ENCODE measurements at regions not wholly inside any gene's neighbourhood (a gene's known extent, or its start where the extent isn't known, plus 50 kb on each side); places are given as distances from the start of the nearest gene placed in this dataset.
"Not testable (repeated sequence)": the region's sequence is repeated elsewhere in the genome, so short reads cannot be mapped to it uniquely, and the experiment has no call there.

DNA sequence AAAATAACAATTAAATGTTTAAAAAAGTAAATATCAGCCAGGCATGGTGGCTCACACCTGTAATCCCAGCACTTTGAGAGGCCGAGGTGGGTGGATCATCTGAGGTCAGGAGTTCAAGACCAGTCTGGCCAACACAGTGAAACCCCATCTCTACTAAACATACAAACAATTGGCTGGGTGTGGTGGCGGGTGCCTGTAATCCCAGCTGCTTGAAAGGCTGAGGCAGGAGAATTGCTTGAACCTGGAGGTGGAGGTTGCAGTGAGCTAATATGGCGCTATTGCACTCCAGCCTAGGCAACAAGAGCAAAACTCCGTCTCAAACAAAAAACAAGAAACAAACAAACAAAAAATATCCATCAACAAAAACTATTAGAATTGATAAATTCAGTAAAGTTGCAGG lies 77.5 kb downstream of the SNX5 start:
- Mint-ChIP-seq H3K9me3 (peaks cover 0 to 16% (median 3%) of the 10 kb centered on the region in 9 donors), H3K27me3 (peaks cover 5 to 44% (median 21%) of the 10 kb centered on the region in 5 donors), H3K36me3 (peaks cover 0 to 13% (median 6%) of the 10 kb centered on the region in 3 donors), H3K4me1 (peaks cover 3 to 12% (median 7%) of the 10 kb centered on the region in 4 donors)
- H3K4me3 Mint-ChIP-seq, POLR2A ChIA-PET, H3K27ac Mint-ChIP-seq, ATAC-seq, DNase-seq: not testable (repeated sequence)

DNA sequence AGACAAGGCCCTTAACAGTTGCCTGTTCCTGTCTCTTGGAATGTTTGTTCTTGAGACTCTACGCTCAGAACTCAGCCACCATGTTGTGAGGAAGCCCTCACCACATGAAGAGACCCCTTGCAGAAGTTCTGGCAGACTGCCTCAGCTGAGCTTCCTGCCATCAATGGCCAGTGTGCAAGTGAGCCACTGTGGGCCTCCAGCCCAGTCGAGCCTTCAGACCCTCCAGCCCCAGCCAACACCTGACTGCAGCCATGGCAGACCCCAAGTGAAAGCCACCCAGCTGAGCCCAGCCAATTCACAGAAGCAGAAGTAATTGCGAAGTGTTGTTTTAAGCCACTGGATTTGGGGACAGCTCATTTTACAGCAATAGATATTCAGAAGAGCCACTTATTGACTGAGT lies 78.3 kb downstream of the SNX5 start:
- peaks cover 5 to 41% (median 16%) of the 10 kb centered on the region in 5 donors for H3K27me3 Mint-ChIP-seq
- POLR2A ChIA-PET, result no interaction called here
- peaks cover 0 to 16% (median 3%) of the 10 kb centered on the region in 9 donors for H3K9me3 Mint-ChIP-seq
- H3K4me3 Mint-ChIP-seq, result no peak overlapping the region
- peaks cover 0 to 8% (median under 1%) of the 10 kb centered on the region in 4 donors for H3K4me1 Mint-ChIP-seq
- no peak overlapping the region for H3K27ac Mint-ChIP-seq
- DNase-seq (no peak), ATAC-seq (no peak)
- H3K36me3 Mint-ChIP-seq, result peaks cover 0 to 13% (median 6%) of the 10 kb centered on the region in 3 donors

DNA sequence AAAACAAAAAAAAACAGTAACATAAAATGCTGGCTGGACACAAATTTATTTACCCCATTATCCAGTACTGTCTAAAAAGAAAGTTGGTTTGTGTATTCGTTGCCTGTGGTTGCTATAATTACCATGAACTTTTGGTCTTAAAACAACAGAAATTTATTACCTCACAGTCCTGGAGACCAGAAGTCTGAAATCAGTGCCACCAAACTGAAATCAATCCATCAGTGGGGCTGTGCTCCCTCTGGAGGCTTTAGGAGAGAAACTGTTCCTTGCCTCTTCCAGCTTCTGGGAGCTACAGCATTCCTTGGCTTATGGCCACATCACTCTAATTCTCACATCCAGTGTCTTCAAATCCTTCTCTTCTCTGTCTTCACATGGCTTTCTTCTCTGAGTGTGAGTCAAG lies 79.4 kb downstream of the SNX5 start:
- Mint-ChIP-seq H3K27me3 (peaks cover 7 to 50% (median 19%) of the 10 kb centered on the region in 5 donors), H3K27ac (no peak overlapping the region), H3K4me1 (peaks cover 0 to 8% (median 0%) of the 10 kb centered on the region in 4 donors), H3K4me3 (no peak overlapping the region), H3K36me3 (peaks cover 0 to 13% (median 6%) of the 10 kb centered on the region in 3 donors), H3K9me3 (peaks cover 0 to 16% (median 3%) of the 10 kb centered on the region in 9 donors)
- POLR2A ChIA-PET, result no interaction called here
- ATAC-seq (no peak), DNase-seq (no peak)

DNA sequence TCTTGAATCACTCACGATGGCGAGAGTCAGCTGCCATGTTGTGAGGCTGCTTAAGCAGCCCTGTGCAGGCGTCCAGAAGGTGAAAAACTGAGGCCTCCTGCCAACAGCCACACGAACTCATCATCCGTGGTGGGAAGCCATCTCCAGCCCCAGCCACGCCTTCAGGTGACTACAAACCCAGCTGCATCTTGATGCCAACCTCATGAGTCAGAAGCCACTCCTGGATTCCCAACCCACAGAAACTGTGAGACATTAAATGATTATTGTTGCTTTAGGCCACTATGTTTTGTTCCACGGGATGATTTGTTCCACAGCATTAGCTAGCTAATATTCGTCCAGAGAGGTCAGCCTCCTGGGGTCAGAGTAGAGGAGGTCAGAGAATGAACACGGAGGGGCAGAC lies 80.5 kb downstream of the SNX5 start:
- no peak overlapping the region for H3K27ac Mint-ChIP-seq
- H3K9me3 Mint-ChIP-seq, result peaks cover 0 to 16% (median 3%) of the 10 kb centered on the region in 9 donors
- peaks cover 0 to 9% (median 0%) of the 10 kb centered on the region in 4 donors for H3K4me1 Mint-ChIP-seq
- DNase-seq (no peak), ATAC-seq (no peak)
- peaks cover 0 to 13% (median 6%) of the 10 kb centered on the region in 3 donors for H3K36me3 Mint-ChIP-seq
- peaks cover 7 to 52% (median 23%) of the 10 kb centered on the region in 5 donors for H3K27me3 Mint-ChIP-seq
- H3K4me3 Mint-ChIP-seq, result no peak overlapping the region
- POLR2A ChIA-PET, result no interaction called here

DNA sequence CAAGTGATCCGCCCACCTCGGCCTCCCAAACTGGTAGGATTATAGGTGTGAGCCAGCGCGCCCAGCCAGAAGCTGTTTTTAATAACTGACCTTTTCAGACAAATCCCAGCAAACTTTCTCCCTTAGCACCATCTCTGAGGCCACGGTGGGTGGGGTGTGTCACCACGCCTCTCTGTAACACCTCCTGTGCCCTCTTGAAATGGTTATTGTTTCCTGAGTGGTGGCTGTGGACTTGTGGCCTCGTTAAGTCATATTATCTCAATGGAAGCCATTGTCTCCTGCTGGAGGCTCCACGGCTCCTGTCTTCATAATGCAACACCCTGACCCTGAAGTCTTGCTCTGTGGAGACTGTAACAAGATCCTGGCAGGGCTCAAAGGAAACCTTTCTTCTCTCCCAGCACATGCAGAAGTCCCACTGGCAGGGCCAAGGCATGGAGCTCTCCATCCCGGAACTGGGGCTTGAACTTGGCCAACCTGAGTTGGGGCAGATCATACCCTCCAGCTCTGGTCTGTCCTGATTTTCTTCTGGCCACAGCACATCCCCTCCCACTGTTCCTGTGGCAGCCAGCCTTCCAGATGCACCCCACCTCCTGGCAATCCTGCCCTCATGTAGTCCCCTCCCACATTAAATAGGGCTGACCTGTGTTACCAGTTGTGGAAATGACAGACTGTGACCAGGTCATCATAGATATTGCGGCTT lies 81.1 kb downstream of the SNX5 start:
- Mint-ChIP-seq H3K4me1 (peaks cover 0 to 7% (median 0%) of the 10 kb centered on the region in 4 donors), H3K4me3 (no peak overlapping the region), H3K27ac (peak overlapping the region in 1 of 10 donors; percentile 31), H3K27me3 (peaks cover 7 to 52% (median 23%) of the 10 kb centered on the region in 5 donors), H3K36me3 (peaks cover 0 to 13% (median 6%) of the 10 kb centered on the region in 3 donors), H3K9me3 (peaks cover 0 to 16% (median 3%) of the 10 kb centered on the region in 9 donors)
- ATAC-seq (no peak), DNase-seq (no peak)
- POLR2A ChIA-PET, result no interaction called here

DNA sequence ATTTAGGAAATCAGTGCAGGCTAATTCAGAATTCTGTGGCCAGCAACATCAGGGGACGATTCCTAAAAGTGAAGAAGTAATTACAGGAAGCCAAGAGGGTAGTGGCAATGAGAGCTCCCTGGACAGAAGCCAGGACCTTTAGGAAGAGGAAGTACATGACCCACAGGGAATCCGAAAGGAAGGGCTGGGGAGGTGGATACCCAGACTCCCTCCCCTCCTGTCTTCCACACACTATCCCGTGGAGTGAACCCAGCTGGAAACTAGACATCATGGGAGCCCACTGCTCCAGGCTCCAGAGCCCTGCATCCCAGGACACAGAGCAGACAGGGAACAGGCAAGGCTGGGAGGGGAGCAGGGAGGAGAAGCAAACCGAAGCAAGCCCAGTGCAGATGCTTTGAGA lies 83.0 kb downstream of the SNX5 start:
- H3K36me3 Mint-ChIP-seq, result peaks cover 0 to 13% (median 5%) of the 10 kb centered on the region in 3 donors
- H3K9me3 Mint-ChIP-seq, result peaks cover 0 to 16% (median 3%) of the 10 kb centered on the region in 9 donors
- peaks cover 0 to 7% (median 0%) of the 10 kb centered on the region in 4 donors for H3K4me1 Mint-ChIP-seq
- DNase-seq, result no peak
- H3K4me3 Mint-ChIP-seq, result no peak overlapping the region
- no peak for ATAC-seq
- H3K27me3 Mint-ChIP-seq, result peaks cover 5 to 51% (median 23%) of the 10 kb centered on the region in 5 donors
- POLR2A ChIA-PET, result no interaction called here
- no peak overlapping the region for H3K27ac Mint-ChIP-seq

DNA sequence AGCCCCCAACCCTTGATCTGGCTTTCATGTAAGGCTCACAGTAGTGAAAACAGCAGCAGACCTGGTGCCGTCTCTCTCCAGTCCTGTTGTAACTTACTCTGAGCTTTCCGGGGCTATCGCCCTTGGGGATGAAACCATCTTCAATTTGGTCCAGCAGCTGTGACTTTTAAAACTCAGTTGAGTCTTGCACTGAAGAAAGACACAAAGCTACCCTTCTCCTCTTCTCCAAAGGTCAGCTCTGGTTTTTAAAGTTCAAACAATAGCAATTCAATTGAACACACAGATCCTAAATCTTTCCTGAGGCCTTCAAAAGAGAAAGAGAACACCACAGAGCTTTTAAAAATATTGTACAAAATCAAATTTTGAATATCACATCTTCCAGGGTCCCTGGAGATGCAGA lies 83.5 kb downstream of the SNX5 start:
- no peak overlapping the region for H3K4me3 Mint-ChIP-seq
- POLR2A ChIA-PET, result no interaction called here
- no peak for ATAC-seq
- H3K36me3 Mint-ChIP-seq, result peaks cover 0 to 9% (median 0%) of the 10 kb centered on the region in 3 donors
- peaks cover 5 to 47% (median 18%) of the 10 kb centered on the region in 5 donors for H3K27me3 Mint-ChIP-seq
- H3K9me3 Mint-ChIP-seq, result peaks cover 0 to 11% (median 1%) of the 10 kb centered on the region in 9 donors
- peaks cover 0 to 7% (median 0%) of the 10 kb centered on the region in 4 donors for H3K4me1 Mint-ChIP-seq
- DNase-seq, result no peak
- H3K27ac Mint-ChIP-seq, result no peak overlapping the region

DNA sequence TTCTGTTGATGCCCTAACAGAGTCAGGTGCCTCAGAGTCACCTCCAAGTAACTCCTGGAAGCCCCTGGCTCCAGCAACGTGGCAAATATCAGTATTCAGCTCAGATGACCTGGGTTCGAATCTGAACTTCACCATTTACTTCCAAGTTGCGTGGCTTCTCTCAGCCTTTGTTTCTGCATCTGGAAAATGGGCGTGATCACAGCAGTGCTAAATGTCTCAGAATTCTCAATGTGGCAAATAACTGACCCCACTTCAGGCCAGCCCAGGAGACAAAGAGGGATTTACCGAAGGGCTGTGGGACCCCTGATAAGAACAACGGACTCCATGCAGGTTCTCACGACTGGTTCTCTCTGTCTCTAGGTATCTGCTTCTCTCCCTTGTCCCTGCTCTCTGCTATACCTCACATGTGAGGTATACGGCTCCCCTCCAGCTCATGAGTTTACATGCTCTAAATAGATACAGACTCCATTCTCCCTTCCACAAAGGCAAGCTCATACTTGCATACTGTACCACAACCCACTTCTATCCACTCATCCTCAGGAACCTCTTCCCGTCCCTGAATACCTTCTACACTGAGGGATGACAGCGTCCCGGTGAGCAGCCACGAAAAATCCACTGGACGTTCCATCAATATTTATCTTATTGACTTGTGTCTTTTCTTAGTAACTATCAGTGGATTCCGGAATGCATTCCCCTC lies 84.1 kb downstream of the SNX5 start:
- peak overlapping the region in 1 of 10 donors; percentile 24 for H3K27ac Mint-ChIP-seq
- DNase-seq (no peak), ATAC-seq (no peak)
- peaks cover 0 to 7% (median 0%) of the 10 kb centered on the region in 4 donors for H3K4me1 Mint-ChIP-seq
- H3K4me3 Mint-ChIP-seq, result no peak overlapping the region
- peaks cover 1 to 40% (median 12%) of the 10 kb centered on the region in 5 donors for H3K27me3 Mint-ChIP-seq
- H3K36me3 Mint-ChIP-seq, result peaks cover 0 to 3% (median 0%) of the 10 kb centered on the region in 3 donors
- peaks cover 0 to 5% (median 0%) of the 10 kb centered on the region in 9 donors for H3K9me3 Mint-ChIP-seq
- POLR2A ChIA-PET, result no interaction called here

DNA sequence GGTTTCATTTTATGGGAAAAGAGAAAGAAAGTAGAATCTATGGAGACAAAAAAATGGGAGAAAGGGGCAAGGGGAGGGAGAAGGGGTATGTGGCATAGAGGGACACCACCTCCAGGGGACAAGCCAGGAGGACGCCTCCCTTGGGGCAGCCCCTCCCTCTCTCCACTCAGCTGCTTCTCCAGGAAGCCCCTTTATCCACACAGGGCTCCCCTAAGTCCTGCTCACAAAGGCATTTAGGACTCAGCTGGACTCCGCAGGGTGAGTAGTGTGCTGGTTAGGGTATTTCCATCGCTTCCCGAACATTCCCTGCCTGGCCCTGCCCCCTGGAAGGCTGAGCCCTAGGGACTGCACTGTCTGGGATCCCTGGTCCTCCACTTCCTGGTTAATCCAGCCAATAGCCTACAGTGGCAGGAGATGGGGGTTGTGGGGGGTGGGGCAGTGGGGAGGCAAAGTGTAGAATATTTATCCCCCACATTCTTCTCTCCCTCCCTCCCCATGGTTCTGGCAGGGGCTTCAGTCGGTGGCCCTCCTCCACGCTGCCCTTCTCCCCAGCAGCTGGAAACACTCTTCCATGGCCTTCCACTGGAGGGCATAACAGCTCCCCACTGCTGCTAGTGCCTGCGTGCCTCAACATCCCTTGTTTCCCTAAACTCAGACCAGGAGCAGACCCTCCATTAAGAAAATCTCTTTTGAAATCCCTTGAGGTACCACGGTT lies 84.8 kb downstream of the SNX5 start:
- Mint-ChIP-seq H3K27me3 (peaks cover 0 to 33% (median 10%) of the 10 kb centered on the region in 5 donors), H3K9me3 (no peaks in the 10 kb centered on the region), H3K27ac (peak overlapping the region in 1 of 10 donors; percentile 24), H3K4me3 (no peak overlapping the region), H3K4me1 (peaks cover 2 to 14% (median 2%) of the 10 kb centered on the region in 4 donors), H3K36me3 (no peaks in the 10 kb centered on the region)
- POLR2A ChIA-PET, result no interaction called here
- DNase-seq (no peak), ATAC-seq (no peak)

DNA sequence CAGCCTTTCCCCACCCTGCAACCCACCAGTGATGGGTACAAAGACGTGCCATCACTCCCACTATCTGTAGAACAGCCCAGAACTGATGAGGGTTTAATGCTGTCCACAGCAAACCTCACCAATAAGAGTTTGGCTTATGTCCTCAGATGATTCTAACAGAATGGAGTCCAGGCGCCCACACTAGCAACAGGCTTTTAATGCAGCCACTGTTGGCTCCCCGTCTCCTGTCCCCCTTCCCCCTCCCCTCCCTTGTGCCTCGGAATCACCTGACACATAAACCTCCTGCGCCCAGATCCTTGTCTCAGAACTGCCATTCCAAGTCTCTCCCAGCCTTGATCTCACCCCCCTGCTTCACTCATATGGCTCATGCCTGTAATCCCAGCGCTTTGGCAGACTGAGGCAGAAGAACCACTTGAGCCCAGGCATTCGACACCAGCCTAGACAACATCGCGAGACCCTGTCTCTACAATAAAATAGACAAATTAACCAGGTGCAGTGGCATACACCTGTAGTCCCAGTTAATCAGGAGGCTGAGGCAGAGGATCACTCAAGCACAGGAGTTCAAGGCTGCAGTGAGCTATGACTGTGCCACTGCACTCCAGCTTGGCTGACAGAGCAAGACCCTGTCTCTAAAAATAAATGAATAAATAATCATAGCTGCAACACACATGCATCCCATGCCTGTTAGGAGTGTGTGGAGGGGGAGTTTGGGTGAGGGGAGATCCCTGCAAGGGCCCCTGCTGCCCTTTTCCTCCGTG lies 85.6 kb downstream of the SNX5 start:
- peaks cover 4 to 20% (median 5%) of the 10 kb centered on the region in 4 donors for H3K4me1 Mint-ChIP-seq
- no peak overlapping the region for H3K4me3 Mint-ChIP-seq
- H3K36me3 Mint-ChIP-seq, result no peaks in the 10 kb centered on the region
- peaks cover 0 to 33% (median 13%) of the 10 kb centered on the region in 5 donors for H3K27me3 Mint-ChIP-seq
- no peak for DNase-seq
- peak overlapping the region in 1 of 10 donors; percentile 73 for H3K27ac Mint-ChIP-seq
- ATAC-seq, result no peak
- H3K9me3 Mint-ChIP-seq, result no peaks in the 10 kb centered on the region
- POLR2A ChIA-PET, result no interaction called here

DNA sequence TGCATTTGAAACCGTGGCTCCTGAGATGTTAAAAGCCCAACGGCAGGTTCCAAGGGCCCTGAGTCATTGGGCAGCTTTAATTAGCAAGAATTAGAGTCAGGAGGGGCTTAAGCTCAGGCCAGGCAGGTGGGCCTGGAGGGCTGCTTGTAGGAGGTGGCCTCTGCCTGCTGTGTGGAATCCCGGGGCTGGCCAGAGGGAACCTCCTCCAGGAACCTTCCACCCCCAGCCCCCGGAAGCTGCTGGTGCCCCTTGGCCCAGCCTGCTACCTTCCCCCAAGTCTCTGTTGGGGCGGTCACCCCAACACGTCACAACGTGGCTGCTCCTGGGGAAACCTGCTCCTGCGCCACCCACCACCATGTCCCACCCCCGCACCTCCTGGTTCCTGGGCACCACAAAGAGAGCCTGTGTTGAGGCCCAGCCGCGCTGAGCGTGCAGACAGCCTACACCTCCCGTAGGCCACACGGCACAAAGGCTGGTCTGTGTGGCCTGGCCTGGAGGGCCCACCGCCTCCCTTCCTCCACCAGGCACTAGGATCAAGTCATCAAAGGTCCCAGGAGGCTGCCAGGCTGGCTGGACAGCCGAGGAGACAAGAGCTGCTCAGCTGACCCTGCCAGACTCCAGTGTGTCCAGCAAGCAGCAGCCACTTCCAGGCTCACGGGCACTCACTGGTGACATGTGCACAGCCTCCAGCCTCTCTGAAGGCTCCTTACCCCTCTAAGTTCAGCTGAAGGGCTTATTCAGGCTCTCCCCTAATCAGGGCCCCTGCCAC lies 86.3 kb downstream of the SNX5 start:
- Mint-ChIP-seq H3K9me3 (no peaks in the 10 kb centered on the region), H3K27ac (peak overlapping the region in 1 of 10 donors; percentile 73), H3K4me1 (peaks cover 4 to 25% (median 6%) of the 10 kb centered on the region in 4 donors), H3K4me3 (no peak overlapping the region), H3K27me3 (peaks cover 0 to 33% (median 13%) of the 10 kb centered on the region in 5 donors), H3K36me3 (no peaks in the 10 kb centered on the region)
- no peak for ATAC-seq
- no peak for DNase-seq
- POLR2A ChIA-PET, result no interaction called here

DNA sequence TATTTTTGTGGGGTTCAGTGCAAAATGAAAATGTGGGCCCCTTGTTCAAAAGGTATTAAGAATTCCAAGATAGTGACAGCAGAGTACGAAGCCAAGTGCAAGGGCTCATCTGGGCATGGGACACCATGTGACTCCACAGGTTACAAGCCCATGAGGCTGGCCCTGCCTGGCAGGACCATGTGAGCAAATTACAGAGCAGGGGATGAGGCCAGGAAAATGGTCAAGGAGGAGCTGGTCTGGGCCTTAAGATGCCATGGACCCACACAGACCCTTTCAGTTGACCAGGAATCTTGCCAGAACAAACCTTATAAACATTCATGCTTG lies 86.9 kb downstream of the SNX5 start:
- no peak for ATAC-seq
- Mint-ChIP-seq H3K27ac (no peak overlapping the region), H3K4me1 (peaks cover 4 to 31% (median 6%) of the 10 kb centered on the region in 4 donors), H3K4me3 (no peak overlapping the region), H3K9me3 (no peaks in the 10 kb centered on the region), H3K27me3 (peaks cover 0 to 38% (median 16%) of the 10 kb centered on the region in 5 donors), H3K36me3 (no peaks in the 10 kb centered on the region)
- POLR2A ChIA-PET, result no interaction called here
- no peak for DNase-seq
